ENCODE measurements at regions not wholly inside any gene's neighbourhood (a gene's known extent, or its start where the extent isn't known, plus 50 kb on each side); places are given as distances from the start of the nearest gene placed in this dataset.
"Not testable (repeated sequence)": the region's sequence is repeated elsewhere in the genome, so short reads cannot be mapped to it uniquely, and the experiment has no call there.

GRCh38 chr10:81724431-81724830 is 150.6 kb upstream of the NRG3 start:
- no peak for DNase-seq (ENCODE audit: low read depth in 2 of 3, low spot score in 1 of 3)

DNA sequence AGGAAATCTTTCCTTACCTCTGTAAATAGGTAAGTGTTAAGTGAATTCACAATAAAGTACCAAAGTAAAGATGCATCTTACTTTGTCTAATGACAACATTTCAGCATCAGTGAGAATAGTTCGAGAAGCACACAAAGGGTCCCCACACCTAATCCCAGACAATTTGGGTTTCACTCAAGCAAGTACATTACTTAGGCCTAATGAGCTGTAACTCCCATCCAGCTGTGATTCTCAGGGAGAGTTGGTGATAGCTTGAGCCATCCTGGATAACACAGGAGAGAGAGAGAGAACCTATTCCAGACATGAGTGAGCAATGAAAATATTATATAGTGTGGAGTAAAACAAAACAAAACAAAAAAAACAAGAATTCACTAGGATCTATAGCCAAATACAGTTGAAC is 149.1 kb upstream of the NRG3 start:
- no peak for DNase-seq (ENCODE audit: low read depth in 2 of 3, low spot score in 1 of 3)

DNA sequence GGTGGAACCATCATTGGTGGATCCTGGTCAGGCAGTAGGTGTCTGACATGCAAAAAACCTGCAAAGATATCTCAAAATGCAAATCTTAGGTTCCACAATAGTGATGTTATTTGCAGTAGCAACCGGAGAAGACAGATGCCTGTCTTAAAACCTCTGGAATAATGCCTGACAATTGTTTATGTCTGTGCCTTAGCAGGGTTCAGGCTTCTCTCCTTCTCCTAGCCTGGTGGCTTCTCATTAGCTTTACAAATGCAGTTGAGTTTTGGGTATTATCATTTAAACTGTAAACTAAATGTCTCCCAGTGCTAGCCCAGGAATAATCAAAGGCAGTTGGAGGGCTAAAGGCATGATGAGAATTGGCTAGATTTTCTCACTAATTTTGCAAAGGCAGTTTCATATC is 146.3 kb upstream of the NRG3 start:
- no peak for DNase-seq (ENCODE audit: low read depth in 2 of 3, low spot score in 1 of 3)

DNA sequence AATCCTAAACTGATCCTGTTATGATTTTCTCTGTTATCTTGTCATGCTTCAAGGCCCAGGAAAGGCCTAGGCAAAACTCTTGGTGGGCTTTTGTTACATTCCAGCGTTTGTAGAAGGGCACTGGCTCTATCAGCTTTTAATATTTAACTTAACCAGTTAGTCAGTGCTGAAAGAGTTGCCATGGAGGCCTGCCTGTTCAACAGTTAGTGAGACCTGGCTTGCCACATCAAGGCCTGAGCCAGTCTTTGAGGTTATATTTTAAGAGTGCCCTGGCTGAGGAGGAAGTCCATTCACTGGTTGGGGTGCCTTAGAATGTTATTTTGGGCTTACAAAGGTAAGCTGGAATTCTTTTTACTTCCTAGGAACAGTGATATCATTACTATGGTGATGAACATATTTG is 144.1 kb upstream of the NRG3 start:
- no peak for DNase-seq (ENCODE audit: low read depth in 2 of 3, low spot score in 1 of 3)

GRCh38 chr10:81733542-81733941 is 141.5 kb upstream of the NRG3 start:
- no peak for DNase-seq (ENCODE audit: low read depth in 2 of 3, low spot score in 1 of 3)

GRCh38 chr10:81735167-81735566 is 139.8 kb upstream of the NRG3 start:
- DNase-seq (ENCODE audit: low read depth in 2 of 3, low spot score in 1 of 3) = not testable (repeated sequence)

- no peak for DNase-seq (ENCODE audit: low read depth in 2 of 3, low spot score in 1 of 3)
Measured at GRCh38 chr10:81759111-81759510, 115.9 kb upstream of the NRG3 start.

DNA sequence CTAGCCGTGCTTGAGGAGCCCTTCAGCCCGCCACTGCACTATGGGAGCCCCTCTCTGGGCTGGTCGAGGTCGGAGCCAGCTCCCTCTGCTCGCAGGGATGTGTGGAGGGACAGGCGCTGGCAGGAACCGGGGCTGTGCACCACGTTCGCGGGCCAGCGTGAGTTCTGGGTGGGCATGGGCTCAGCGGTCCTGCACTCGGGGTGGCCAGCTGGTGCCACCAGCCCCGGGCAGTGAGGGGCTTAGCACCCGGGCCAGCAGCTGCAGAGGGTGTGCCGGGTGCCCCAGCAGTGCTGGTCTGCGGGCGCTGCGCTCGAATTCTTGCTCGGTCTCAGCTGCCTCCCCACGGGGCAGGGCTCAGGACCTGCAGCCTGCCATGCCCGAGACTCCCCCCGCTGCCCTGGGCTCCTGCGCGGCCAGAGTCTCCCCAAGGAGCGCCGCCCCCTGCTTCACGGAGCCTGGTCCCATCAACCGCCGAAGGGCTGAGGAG is 90.8 kb upstream of the NRG3 start:
- no peak for DNase-seq (ENCODE audit: low read depth in 2 of 3, low spot score in 1 of 3)

DNA sequence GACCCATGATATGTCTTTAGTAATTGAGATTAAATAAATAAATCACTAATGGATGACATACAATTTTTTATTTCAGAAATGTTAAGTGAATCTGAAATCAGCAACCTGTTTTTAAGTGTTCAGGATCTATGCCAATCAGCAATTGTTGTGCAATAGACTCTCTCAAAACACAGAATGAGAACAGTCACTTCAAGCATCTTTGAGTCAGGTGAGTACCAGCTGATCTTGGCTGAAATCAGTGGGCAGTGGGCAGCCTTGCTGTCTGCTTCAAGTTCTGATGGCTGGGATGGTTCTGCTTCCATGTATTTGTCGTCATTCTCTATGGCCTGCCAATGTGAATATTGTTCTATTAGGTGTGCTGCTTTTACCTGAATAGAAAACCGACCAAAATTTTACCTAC is 82.3 kb upstream of the NRG3 start:
- DNase-seq (ENCODE audit: low read depth in 2 of 3, low spot score in 1 of 3) = no peak

DNA sequence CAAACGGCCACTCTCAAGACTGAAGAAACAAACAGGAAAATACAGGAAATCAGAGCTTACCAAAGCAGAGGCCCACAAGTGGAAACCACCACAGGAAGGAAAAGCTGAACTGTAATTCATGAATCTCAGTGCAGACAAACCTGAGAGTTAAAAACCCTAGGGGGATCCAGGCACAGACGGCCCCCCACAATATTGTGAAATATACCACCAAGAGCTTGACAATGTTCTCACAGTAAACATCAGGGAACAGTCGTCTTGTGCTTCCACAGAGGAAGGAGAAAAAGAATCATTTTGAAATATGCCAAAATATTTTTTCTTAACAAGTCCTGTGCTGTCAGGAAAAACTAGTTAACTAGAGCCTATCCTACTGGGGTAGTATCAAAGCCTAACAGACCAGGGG is 68.2 kb upstream of the NRG3 start:
- DNase-seq (ENCODE audit: low read depth in 2 of 3, low spot score in 1 of 3) = no peak

- no peak for DNase-seq (ENCODE audit: low read depth in 2 of 3, low spot score in 1 of 3)
Measured at GRCh38 chr10:81814842-81815241, 60.2 kb upstream of the NRG3 start.

DNA sequence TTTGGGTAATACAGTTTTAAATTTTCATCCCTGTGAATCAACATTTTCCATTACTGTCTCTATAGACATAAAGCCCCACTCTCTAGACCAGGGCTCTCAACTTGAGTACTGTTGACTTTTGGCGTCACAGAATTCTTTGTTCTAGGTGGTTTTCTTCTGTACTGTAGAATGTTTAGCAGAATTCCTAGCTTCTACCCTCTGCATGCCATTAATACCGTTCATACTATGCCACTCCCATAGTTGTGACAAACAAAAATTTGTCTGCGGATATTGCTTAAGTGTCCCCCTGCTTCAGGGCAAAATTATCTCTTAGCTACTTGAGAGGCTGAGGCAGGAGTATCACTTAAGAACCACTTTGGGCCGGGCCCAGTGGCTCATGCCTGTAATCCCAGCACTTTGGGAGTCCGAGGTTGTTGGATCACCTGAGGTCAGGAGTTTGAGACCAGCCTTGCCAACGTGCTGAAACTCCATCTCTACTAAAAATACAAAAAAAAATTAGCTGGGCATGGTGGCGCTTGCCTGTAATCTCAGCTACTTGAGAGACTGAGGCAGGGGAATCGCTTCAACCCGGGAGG is 57.3 kb upstream of the NRG3 start:
- no peak for DNase-seq (ENCODE audit: low read depth in 2 of 3, low spot score in 1 of 3)

DNA sequence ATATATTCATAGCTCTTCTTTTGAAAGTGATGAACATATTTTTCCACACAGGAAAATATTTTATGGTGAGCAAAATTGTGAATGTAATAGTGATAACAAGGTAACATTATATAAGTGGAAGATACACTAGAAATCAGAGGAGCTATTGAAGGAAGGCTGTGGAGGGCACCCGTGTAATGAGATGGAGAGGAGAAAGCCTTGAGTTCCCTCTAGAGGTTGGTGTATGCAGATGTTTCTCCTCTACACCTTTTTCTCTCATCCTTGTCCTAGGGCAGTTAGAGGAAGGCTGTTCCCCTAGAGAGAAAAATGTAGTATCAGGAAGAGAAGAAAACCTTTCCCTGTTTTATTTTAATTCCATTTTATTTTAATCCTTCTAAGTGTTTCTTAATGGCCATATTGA is 54.6 kb upstream of the NRG3 start:
- DNase-seq (ENCODE audit: low read depth in 2 of 3, low spot score in 1 of 3) = no peak
